OCI-LY7 (cell line): ENCODE measurements at regions not wholly inside any gene's neighbourhood (a gene's known extent, or its start where the extent isn't known, plus 50 kb on each side); places are given as distances from the start of the nearest gene placed in this dataset.

ENCODE experiments used
- BruUV-seq: library from RNA; stranded (reverse); fragments of 400-500 nt; replicated peaks from 2 replicates; lab custom pipeline; 2021; lab: Mats Ljungman, UMichigan
- CTCF ChIA-PET: fragments of 300-600 bp; sonication (Branson Sonifier 250); formaldehyde crosslinking; loops from one replicate; lab custom pipeline; 2022; ENCODE audit warnings: antibody characterized with exemption; ENCODE audit not compliant: unreplicated experiment; lab: Charles Lee
- POLR2A ChIA-PET: fragments of 300-600 bp; sonication (Branson Sonifier 250); formaldehyde crosslinking; loops from one replicate; lab custom pipeline; 2022; ENCODE audit warnings: antibody characterized with exemption; lab: Charles Lee
- DNase-seq: peaks from one replicate; pipeline ENCODE4 v3.0.0-alpha.2; 2015; ENCODE audit warnings: low spot score
- H2AFZ ChIP-seq: fragments of 200-600 bp; sonication (generic), shearing (Covaris generic); 2 replicates; pipeline ENCODE4 v1.6.1; 2014; ENCODE audit warnings: mild to moderate bottlenecking, antibody characterized with exemption, low read length, moderate library complexity
- H3K27ac ChIP-seq: fragments of 200-600 bp; sonication (generic); 2 replicates; pipeline ENCODE4 v1.5.1; 2014; ENCODE audit warnings: mixed run types, low read depth, mild to moderate bottlenecking, moderate library complexity, low read length, inconsistent platforms; ENCODE audit not compliant: poor library complexity, severe bottlenecking
- H3K36me3 ChIP-seq: fragments of 200-600 bp; sonication (generic); 2 replicates; pipeline ENCODE4 v1.6.1; 2014; ENCODE audit warnings: mild to moderate bottlenecking, antibody characterized with exemption, low read length, moderate library complexity, mixed read lengths; ENCODE audit not compliant: insufficient read depth
- H3K4me1 ChIP-seq: fragments of 200-600 bp; sonication (generic); 2 replicates; pipeline ENCODE4 v1.5.1; 2014; ENCODE audit warnings: mild to moderate bottlenecking, low read length; ENCODE audit not compliant: insufficient read depth, poor library complexity, severe bottlenecking
- H3K4me2 ChIP-seq: fragments of 200-600 bp; sonication (generic); 2 replicates; pipeline ENCODE4 v1.6.1; 2014; ENCODE audit warnings: mild to moderate bottlenecking, low read length
- H3K4me3 ChIP-seq: fragments of 200-600 bp; sonication (generic); 2 replicates; pipeline ENCODE4 v1.5.1; 2014; ENCODE audit warnings: mild to moderate bottlenecking, low read depth, low read length; ENCODE audit not compliant: poor library complexity, severe bottlenecking
- H3K79me2 ChIP-seq: fragments of 200-600 bp; sonication (generic); 2 replicates; pipeline ENCODE4 v1.6.1; 2016; ENCODE audit warnings: low read depth, mild to moderate bottlenecking, low read length, moderate library complexity, mixed read lengths; ENCODE audit not compliant: insufficient read depth
- H3K9me2 ChIP-seq: fragments of 200-600 bp; sonication (generic); 2 replicates; pipeline ENCODE4 v1.6.1; 2016; ENCODE audit warnings: mild to moderate bottlenecking, low read length, mixed read lengths; ENCODE audit not compliant: insufficient read depth
- H3K9me3 ChIP-seq: fragments of 200-600 bp; sonication (generic); 2 replicates; pipeline ENCODE4 v1.6.1; 2014; ENCODE audit warnings: mild to moderate bottlenecking, mixed run types, low read length, mixed read lengths
- H4K20me1 ChIP-seq: fragments of 200-600 bp; sonication (generic); 2 replicates; pipeline ENCODE4 v1.6.1; 2014; ENCODE audit warnings: mild to moderate bottlenecking, antibody characterized with exemption, low read length, moderate library complexity, mixed read lengths; ENCODE audit not compliant: insufficient read depth
- EZH2phosphoT487 ChIP-seq: fragments of 200-600 bp; sonication (generic); IDR thresholded peaks from 2 replicates; pipeline ENCODE4 v1.6.1; 2018; ENCODE audit warnings: low read depth, borderline replicate concordance, mild to moderate bottlenecking, mixed run types, antibody characterized with exemption, low read length, moderate library complexity, mixed read lengths
- intact Hi-C: fragments of 100-400 bp; cut with micrococcal nuclease; formaldehyde crosslinking; loops from one replicate; pipeline ENCODE4 v1.10.0; 2022; ENCODE audit not compliant: unreplicated experiment
- TF ChIP-seq, protein P1 (sequence below): fragments of 200-600 bp; sonication (generic); conservative IDR thresholded peaks from 2 replicates; pipeline ENCODE4 v1.5.1; 2014; ENCODE audit warnings: mild to moderate bottlenecking, antibody characterized with exemption, low read length, moderate library complexity, mixed read lengths

GRCh38 chr18:1353025-1353424 is 448.4 kb downstream of the ADCYAP1 start:
- no peak overlapping the region for H3K27ac ChIP-seq
- POLR2A ChIA-PET = interaction anchor here (0.6 kb wide), 1 partner anchor 628 kb away, joined by 3 read pairs; no protein-coding TSS in a partner anchor
- H3K9me2 ChIP-seq = no peaks in the 10 kb centered on the region
- H3K4me1 ChIP-seq = no peaks in the 10 kb centered on the region
- no peaks in the 10 kb centered on the region for H4K20me1 ChIP-seq
- H2AFZ ChIP-seq = no peak overlapping the region
- no peak overlapping the region for H3K4me3 ChIP-seq
- TF ChIP-seq, protein P1, sequence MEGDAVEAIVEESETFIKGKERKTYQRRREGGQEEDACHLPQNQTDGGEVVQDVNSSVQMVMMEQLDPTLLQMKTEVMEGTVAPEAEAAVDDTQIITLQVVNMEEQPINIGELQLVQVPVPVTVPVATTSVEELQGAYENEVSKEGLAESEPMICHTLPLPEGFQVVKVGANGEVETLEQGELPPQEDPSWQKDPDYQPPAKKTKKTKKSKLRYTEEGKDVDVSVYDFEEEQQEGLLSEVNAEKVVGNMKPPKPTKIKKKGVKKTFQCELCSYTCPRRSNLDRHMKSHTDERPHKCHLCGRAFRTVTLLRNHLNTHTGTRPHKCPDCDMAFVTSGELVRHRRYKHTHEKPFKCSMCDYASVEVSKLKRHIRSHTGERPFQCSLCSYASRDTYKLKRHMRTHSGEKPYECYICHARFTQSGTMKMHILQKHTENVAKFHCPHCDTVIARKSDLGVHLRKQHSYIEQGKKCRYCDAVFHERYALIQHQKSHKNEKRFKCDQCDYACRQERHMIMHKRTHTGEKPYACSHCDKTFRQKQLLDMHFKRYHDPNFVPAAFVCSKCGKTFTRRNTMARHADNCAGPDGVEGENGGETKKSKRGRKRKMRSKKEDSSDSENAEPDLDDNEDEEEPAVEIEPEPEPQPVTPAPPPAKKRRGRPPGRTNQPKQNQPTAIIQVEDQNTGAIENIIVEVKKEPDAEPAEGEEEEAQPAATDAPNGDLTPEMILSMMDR = no peak
- no peak for TF ChIP-seq EZH2phosphoT487
- BruUV-seq = no TSS peak
- intact Hi-C loops = no loop called here
- DNase-seq = no peak
- CTCF ChIA-PET = no interaction called here
- no peaks in the 10 kb centered on the region for H3K9me3 ChIP-seq
- no peak overlapping the region for H3K4me2 ChIP-seq
- no peaks in the 10 kb centered on the region for H3K36me3 ChIP-seq
- H3K79me2 ChIP-seq = no peaks in the 10 kb centered on the region

DNA sequence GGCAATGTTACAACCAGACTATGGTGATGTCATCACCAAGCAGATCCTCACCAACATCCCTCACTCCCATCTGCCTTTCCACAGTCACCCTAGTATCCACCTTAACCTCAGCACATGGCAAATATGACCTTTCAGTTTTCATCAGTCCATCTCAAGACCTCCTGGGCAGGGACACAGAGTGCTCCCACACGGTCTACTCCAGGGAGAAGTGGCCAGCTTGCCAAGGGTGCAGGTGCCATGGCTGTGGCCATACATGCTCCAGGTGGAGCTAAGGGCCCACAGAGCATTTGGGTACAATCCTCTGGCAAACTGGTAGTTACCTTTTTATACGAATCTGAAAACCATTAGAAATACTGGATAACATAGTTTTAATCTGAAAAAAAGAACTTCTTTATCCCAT is 453.1 kb downstream of the ADCYAP1 start:
- no TSS peak for BruUV-seq
- CTCF ChIA-PET = no interaction called here

DNA sequence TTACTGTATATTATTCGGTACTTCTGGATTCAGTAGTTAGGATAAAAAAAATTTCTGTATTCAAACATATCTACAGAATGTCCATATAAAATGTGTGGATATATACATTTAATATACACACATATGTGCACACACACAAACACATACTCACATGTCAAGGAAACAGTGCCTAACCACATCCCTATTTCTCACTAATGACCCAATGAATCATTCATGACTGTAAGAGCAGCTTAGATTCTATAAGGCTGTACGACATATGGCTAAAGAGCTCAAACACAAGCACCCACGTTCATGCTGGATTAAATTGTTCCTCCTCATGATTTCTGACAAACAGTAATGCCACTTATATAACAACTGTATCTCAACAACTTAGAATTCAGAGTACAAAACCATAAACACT is 457.3 kb downstream of the ADCYAP1 start:
- H3K9me2 ChIP-seq = no peaks in the 10 kb centered on the region
- H3K4me2 ChIP-seq = no peak overlapping the region
- no TSS peak for BruUV-seq
- H3K36me3 ChIP-seq = no peaks in the 10 kb centered on the region
- TF ChIP-seq, protein P1 = no peak
- no peak for TF ChIP-seq EZH2phosphoT487
- H2AFZ ChIP-seq = no peak overlapping the region
- ChIA-PET CTCF (no interaction called here), POLR2A (no interaction called here)
- H3K9me3 ChIP-seq = no peaks in the 10 kb centered on the region
- H3K27ac ChIP-seq = no peak overlapping the region
- H4K20me1 ChIP-seq = no peaks in the 10 kb centered on the region
- intact Hi-C loops = no loop called here
- DNase-seq = no peak
- H3K4me1 ChIP-seq = no peaks in the 10 kb centered on the region
- no peaks in the 10 kb centered on the region for H3K79me2 ChIP-seq
- no peak overlapping the region for H3K4me3 ChIP-seq

More for the DNA sequence above, 453.1 kb downstream of the ADCYAP1 start:
- no peak overlapping the region for H3K4me2 ChIP-seq
- H2AFZ ChIP-seq = no peak overlapping the region
- no peaks in the 10 kb centered on the region for H3K9me3 ChIP-seq
- DNase-seq = no peak
- POLR2A ChIA-PET = no interaction called here
- intact Hi-C loops = no loop called here
- H3K4me1 ChIP-seq = no peaks in the 10 kb centered on the region
- no peaks in the 10 kb centered on the region for H3K9me2 ChIP-seq
- no peak overlapping the region for H3K4me3 ChIP-seq
- H3K79me2 ChIP-seq = no peaks in the 10 kb centered on the region
- no peak for TF ChIP-seq EZH2phosphoT487
- TF ChIP-seq, protein P1 = no peak
- no peak overlapping the region for H3K27ac ChIP-seq
- no peaks in the 10 kb centered on the region for H4K20me1 ChIP-seq
- no peaks in the 10 kb centered on the region for H3K36me3 ChIP-seq
